ENCODE measurements at regions not wholly inside any gene's neighbourhood (a gene's known extent, or its start where the extent isn't known, plus 50 kb on each side); places are given as distances from the start of the nearest gene placed in this dataset.
A peak's percentile ranks its signal among the peaks of the same experiment; 100 is the strongest.

DNA sequence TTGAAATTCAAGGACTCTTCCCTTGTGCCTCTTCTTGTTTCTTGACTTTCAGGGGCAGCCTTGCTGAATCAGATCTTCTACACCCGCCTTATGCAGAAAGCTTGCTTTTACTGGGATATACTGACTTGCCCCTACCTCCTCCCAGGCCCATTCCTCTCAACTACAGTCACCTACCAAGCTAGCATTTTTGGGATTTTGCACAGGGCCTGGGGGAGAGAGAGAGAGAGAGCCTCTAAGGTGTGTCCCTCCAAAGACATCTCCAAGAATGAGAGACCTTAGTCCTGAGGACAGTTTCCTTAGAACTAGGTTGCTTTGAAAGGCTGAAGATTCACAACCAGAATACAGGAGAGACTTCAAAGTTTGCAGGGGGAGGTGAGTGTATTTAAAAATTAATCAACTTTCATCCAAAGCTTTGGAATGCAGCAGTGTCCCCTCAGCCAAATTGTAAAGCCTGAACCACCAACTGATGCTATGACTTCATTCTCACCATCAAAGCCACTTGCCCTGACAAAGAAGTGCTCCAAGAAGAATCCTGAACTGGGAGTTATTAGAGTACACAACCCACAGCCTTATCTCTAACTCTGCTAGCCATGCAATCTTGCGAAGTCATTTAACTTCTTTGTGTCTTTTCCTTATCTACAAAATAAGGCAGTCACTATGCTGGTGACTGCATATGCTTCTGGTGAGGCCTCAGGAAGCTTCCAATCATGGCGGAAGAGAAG is 96.1 kb upstream of the EGLN3 start:
- H3K9me3 Mint-ChIP-seq = peaks cover 14% of the 10 kb centered on the region
- peaks cover 20% of the 10 kb centered on the region for H3K36me3 Mint-ChIP-seq (ENCODE audit: low read depth)
- H3K4me3 Mint-ChIP-seq = peak overlapping the region; percentile 51
- no peaks in the 10 kb centered on the region for H3K27me3 Mint-ChIP-seq
- intact Hi-C loops (cut with micrococcal nuclease) = loop anchor here (10.0 kb wide), 1 partner anchor 48 kb away; no protein-coding TSS in a partner anchor
- peak; percentile 66 for DNase-seq
- H3K4me1 Mint-ChIP-seq = peaks cover 65% of the 10 kb centered on the region
- peak overlapping the region; percentile 39 for H3K27ac Mint-ChIP-seq

DNA sequence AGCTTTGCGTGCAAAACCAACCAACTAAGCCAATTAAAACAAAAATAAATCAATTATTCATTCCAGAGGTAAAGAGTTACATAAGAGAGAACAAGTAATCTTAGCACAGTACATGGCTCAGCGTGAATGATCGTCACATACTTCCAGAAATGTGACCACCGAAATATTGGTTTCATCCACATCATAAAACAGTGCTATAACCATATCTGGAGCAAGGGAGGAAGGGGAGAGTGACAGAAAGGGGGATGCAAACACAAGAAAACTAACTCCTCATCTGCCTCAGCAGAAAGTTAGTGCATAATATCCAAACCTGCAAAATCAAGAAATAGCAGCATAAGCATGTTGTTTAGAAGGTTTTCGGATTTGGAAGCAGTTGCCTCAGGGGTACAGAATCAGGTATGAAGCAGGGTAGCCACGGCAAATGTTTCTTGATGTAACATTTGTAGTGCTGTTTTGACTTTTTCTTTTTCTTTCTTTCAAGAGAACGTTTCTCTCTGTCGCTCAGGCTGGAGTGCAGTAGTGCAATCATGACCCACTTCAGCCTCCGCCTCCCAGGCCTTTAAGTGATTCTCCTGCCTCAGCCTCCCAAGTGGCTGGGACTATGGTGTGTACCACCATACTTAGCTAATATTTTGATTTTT is 93.9 kb upstream of the EGLN3 start:
- peaks cover 63% of the 10 kb centered on the region for H3K4me1 Mint-ChIP-seq
- peak overlapping the region; percentile 64 for H3K4me3 Mint-ChIP-seq

DNA sequence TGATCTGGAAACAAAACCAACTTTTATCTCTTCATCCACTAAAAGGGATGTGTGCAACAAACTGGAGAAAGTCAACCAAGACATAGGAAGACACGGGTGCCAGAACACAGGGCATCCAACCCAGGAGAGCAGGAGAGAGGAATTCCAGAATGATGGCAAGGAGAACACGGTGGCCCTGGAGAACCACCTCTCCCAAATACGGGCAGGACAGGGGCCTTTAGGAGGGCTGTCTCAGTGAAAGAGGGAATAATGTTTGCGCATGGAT is 93.4 kb upstream of the EGLN3 start:
- H3K4me3 Mint-ChIP-seq = peak overlapping the region; percentile 64
- intact Hi-C loops (cut with micrococcal nuclease) = loop anchor here (1.0 to 10.0 kb wide), 5 partner anchors 8 to 207 kb away; partner anchors contain the start of gene EGLN3
- DNase-seq = no peak
- peaks cover 13% of the 10 kb centered on the region for H3K36me3 Mint-ChIP-seq (ENCODE audit: low read depth)
- H3K27me3 Mint-ChIP-seq = no peaks in the 10 kb centered on the region
- H3K4me1 Mint-ChIP-seq = peaks cover 63% of the 10 kb centered on the region
- H3K27ac Mint-ChIP-seq = peak overlapping the region; percentile 86
- H3K9me3 Mint-ChIP-seq = peaks cover 11% of the 10 kb centered on the region

More for the DNA sequence above, 93.9 kb upstream of the EGLN3 start:
- Mint-ChIP-seq H3K27ac (peak overlapping the region; percentile 86), H3K9me3 (peaks cover 11% of the 10 kb centered on the region), H3K27me3 (no peaks in the 10 kb centered on the region), H3K36me3 (ENCODE audit: low read depth) (peaks cover 14% of the 10 kb centered on the region)
- intact Hi-C loops (cut with micrococcal nuclease) = loop anchor here (1.0 to 10.0 kb wide), 5 partner anchors 8 to 207 kb away; partner anchors contain the start of gene EGLN3
- no peak for DNase-seq

DNA sequence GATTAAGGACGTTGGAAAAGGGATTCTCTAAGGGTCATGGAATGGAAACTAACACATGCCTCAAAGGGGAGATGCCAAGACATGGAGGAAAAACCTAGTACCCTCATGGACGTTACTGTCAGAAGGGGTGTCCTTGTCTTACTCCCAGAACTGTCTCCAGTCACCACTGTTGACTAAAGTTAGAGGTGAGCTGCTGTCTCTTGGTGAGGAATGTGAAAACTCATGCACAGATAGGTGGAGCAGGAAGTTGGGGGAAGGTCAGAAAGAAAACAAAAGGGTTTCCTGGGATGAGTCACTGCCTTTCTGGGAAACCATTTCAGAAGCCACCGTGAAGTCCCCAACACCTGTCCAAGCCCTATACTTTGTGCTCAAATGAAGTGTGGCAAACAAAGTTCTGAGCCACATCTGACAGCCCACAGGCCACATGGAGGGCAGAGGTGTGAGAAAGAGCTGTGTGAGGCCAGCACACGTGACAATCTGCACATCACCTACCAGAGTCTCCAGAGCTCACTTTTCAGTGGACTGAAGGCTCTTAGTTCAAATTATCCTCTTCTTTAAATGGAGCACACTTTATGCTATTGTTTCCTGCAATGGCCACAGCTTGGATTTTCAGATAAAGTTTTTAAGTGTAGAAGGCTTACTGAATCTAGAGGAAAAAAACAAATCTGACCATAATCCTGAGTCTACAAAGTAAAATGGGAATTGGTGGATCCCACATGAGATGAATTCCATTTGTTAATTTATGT is 92.9 kb upstream of the EGLN3 start:
- peaks cover 63% of the 10 kb centered on the region for H3K4me1 Mint-ChIP-seq
- peaks cover 13% of the 10 kb centered on the region for H3K36me3 Mint-ChIP-seq (ENCODE audit: low read depth)
- peaks cover 11% of the 10 kb centered on the region for H3K9me3 Mint-ChIP-seq
- no peaks in the 10 kb centered on the region for H3K27me3 Mint-ChIP-seq
- H3K4me3 Mint-ChIP-seq = peak overlapping the region; percentile 64
- peak; percentile 97 for DNase-seq
- peak overlapping the region; percentile 86 for H3K27ac Mint-ChIP-seq
- intact Hi-C loops (cut with micrococcal nuclease) = loop anchor here (1.0 to 10.0 kb wide), 7 partner anchors 9 to 206 kb away; partner anchors contain the start of gene EGLN3

DNA sequence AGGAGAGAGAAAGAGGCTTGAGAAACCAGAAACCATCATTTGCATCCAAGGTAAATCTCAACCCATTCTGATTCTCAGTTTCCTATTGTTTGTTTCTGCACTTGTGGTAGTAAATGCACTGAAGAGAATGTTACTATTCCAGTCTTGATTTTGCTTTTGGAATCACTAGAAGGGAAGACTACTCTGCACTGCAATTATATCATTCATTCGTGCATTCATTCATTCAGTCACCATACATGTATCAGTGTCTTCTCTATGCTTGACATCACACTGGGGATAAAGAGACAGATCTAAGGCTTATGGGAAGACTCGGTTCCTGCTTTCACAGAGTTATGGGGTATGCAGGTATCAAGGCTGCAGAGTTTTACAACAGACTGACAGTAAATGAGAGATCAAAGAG is 90.3 kb upstream of the EGLN3 start:
- Mint-ChIP-seq H3K27ac (no peak overlapping the region), H3K9me3 (peaks cover 11% of the 10 kb centered on the region), H3K36me3 (ENCODE audit: low read depth) (peaks cover 12% of the 10 kb centered on the region), H3K4me3 (no peak overlapping the region), H3K4me1 (peaks cover 59% of the 10 kb centered on the region), H3K27me3 (no peaks in the 10 kb centered on the region)
- intact Hi-C loops (cut with micrococcal nuclease) = loop anchor here (5.0 to 10.0 kb wide), 4 partner anchors 54 to 204 kb away; partner anchors contain the start of gene EGLN3
- no peak for DNase-seq

DNA sequence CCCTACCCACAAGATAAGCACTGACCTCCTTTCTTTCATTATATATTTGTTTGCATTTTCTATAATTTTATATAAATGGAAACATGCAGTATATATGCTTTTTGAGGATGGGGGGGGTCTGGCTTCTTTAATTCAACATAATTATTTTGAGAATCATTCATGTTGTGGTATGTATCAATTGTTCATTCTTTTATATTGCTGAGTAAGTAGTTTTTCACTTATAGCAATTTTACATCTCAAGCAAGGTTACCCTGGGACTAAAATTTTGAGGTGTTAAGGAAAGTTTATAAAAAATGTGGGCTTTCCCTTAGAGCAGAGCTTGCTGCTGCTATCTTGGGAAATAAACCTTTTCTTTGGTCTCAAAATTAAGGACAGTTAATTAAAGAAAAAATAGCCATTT is 89.9 kb upstream of the EGLN3 start:
- Mint-ChIP-seq H3K4me1 (peaks cover 59% of the 10 kb centered on the region), H3K9me3 (peaks cover 11% of the 10 kb centered on the region), H3K36me3 (ENCODE audit: low read depth) (peaks cover 15% of the 10 kb centered on the region), H3K27ac (no peak overlapping the region), H3K27me3 (no peaks in the 10 kb centered on the region), H3K4me3 (no peak overlapping the region)
- intact Hi-C loops (cut with micrococcal nuclease) = loop anchor here (5.0 to 10.0 kb wide), 4 partner anchors 54 to 203 kb away; partner anchors contain the start of gene EGLN3
- DNase-seq = no peak

DNA sequence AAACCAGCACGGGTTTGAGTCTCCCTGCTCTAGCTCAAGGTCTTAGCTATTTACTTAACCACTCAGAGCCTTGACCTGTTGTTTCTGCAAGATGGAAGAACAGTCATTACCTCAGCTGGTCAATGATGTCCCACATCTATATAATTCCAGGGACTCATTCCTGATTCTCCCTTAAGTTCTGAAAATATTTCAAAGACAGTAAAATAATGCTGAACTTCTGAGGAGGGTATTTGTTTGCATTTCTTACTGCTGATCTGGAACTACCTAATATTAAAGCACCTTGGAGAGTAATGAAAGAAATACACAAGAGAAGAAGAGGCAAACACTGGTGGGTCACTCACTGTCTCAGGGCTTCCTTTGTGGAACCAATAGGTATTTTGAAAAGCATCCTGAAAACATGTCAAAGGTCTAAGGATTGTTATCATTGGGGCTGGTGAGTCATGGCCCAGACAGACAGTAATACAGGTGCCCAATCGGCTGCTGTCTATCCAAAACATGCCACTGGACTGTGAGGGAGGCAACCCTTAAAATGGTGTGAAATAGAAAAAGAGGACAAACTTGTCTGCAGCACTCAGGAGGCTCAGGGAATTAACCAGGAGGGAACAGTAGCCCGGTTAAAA is 88.7 kb upstream of the EGLN3 start:
- H3K36me3 Mint-ChIP-seq (ENCODE audit: low read depth) = peaks cover 15% of the 10 kb centered on the region
- H3K27ac Mint-ChIP-seq = no peak overlapping the region
- peaks cover 54% of the 10 kb centered on the region for H3K4me1 Mint-ChIP-seq
- peaks cover 11% of the 10 kb centered on the region for H3K9me3 Mint-ChIP-seq
- intact Hi-C loops (cut with micrococcal nuclease) = loop anchor here (5.0 to 10.0 kb wide), 4 partner anchors 55 to 202 kb away; partner anchors contain the start of gene EGLN3
- no peak for DNase-seq
- H3K27me3 Mint-ChIP-seq = no peaks in the 10 kb centered on the region
- no peak overlapping the region for H3K4me3 Mint-ChIP-seq

DNA sequence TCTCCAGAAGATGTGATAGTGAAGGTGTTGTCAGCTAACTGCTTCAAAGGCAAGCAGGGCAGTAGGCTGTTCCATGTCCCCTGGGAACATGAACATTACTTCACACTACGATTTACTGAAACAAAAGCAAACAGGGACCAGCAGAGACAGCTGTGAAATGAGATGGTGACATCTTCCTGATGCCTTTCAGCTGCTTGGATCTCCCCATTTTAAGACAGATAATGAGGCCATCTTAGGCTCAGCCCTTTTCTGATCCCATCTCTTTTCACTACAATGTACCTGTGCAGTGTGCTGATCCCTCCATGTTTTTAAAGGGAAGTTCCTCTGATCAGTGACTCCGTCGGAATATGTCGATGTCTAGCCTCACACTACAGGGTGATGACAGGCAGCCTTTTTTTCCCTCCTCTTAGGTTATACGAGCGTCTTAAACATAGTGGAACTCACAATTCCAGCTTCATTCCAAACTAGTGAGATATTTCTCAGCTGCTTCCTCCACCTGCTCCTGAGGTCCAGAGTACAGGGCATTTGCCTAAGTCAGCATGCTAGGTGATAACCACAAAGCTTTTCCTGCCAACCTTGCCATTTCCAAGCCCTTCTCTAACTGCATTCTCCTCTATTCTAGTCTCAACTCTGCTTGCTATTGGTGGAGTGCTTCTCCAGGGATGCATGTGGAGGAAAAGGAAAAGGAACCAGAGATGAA is 87.6 kb upstream of the EGLN3 start:
- Mint-ChIP-seq H3K9me3 (peaks cover 6% of the 10 kb centered on the region), H3K27ac (no peak overlapping the region), H3K36me3 (ENCODE audit: low read depth) (peaks cover 11% of the 10 kb centered on the region), H3K4me1 (peaks cover 43% of the 10 kb centered on the region), H3K4me3 (no peak overlapping the region), H3K27me3 (no peaks in the 10 kb centered on the region)
- intact Hi-C loops (cut with micrococcal nuclease) = no loop called here
- no peak for DNase-seq

DNA sequence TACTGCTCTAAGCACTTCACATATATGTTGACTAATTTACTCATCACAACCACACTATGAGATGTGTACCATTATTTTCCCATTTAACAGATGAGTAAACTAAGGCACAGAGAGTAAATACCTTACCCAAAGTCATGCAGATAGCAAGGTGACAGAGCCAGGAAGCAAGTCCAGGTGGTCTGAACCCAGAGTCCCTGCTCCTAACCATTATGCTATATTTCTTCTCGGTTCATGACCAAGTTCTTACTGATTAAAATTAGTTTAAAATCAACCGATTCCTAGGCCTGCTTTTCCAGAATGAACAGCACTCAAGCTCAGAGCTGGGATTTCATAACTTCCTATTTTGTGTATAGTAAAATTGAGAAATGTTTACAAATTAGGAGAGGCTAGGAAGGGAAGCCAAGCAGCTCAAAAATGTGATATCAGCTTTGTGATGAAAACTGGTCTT is 85.5 kb upstream of the EGLN3 start:
- Mint-ChIP-seq H3K4me1 (peaks cover 28% of the 10 kb centered on the region), H3K27me3 (peaks cover 1% of the 10 kb centered on the region), H3K27ac (no peak overlapping the region), H3K9me3 (peaks cover 11% of the 10 kb centered on the region), H3K36me3 (ENCODE audit: low read depth) (peaks cover 6% of the 10 kb centered on the region), H3K4me3 (no peak overlapping the region)
- no peak for DNase-seq
- intact Hi-C loops (cut with micrococcal nuclease) = no loop called here

DNA sequence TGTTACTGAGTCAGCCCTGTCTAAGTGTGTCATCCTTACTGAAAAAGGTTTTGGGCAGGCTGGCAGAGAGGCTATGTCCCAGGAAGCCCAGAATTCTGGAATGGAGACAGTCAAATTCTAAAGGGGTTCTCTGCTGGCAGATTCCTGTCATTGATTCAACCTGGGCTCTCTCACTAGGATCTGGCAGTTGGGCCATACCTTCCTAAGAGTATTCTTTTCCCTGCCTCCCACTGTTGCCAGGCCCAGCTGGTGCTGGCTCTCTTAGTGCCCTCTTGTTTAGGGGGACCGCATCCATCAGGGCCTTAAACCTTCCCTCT is 85.0 kb upstream of the EGLN3 start:
- Mint-ChIP-seq H3K27me3 (peaks cover 1% of the 10 kb centered on the region), H3K4me1 (peaks cover 25% of the 10 kb centered on the region), H3K4me3 (no peak overlapping the region), H3K36me3 (ENCODE audit: low read depth) (peaks cover 4% of the 10 kb centered on the region), H3K27ac (no peak overlapping the region), H3K9me3 (peaks cover 8% of the 10 kb centered on the region)
- DNase-seq = no peak
- intact Hi-C loops (cut with micrococcal nuclease) = no loop called here

DNA sequence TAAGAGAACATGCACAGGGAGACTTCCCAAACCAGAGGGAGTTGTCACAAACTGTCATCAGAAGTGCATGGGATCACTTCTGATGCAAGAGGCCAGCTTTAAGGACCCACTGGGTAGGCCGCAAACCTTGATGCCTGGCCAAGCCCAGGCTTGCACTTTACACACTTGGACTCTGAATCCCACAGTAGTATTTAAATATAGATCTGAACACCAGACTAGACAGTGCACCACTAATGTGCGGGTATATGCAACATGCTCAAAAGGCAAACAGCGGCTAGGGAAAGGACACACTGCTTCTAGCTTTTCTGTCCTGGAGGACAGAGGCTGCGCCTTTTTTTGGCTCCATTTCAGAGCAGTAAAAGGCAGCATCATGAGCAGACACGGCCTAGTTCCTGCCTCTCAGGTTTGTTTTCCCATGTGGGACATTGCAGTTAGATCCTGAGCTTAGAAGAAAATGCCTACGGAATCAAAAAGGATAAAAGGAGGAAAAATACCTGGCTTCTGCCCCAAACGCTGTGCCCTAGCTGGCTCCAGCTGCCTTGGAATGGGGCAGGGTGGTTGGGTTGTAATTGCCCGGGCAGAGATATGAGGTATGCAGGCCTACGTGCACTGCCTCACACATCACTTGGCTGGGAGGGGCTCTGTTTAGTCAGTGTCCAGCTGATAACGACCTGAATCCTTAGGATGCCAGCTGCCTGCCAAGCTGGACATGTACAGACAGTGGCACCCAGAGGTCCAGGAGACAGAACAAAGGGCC is 84.5 kb upstream of the EGLN3 start:
- H3K9me3 Mint-ChIP-seq = peaks cover 8% of the 10 kb centered on the region
- H3K27ac Mint-ChIP-seq = no peak overlapping the region
- peaks cover 1% of the 10 kb centered on the region for H3K27me3 Mint-ChIP-seq
- peaks cover 4% of the 10 kb centered on the region for H3K36me3 Mint-ChIP-seq (ENCODE audit: low read depth)
- no peak for DNase-seq
- intact Hi-C loops (cut with micrococcal nuclease) = no loop called here
- H3K4me1 Mint-ChIP-seq = peaks cover 23% of the 10 kb centered on the region
- no peak overlapping the region for H3K4me3 Mint-ChIP-seq

DNA sequence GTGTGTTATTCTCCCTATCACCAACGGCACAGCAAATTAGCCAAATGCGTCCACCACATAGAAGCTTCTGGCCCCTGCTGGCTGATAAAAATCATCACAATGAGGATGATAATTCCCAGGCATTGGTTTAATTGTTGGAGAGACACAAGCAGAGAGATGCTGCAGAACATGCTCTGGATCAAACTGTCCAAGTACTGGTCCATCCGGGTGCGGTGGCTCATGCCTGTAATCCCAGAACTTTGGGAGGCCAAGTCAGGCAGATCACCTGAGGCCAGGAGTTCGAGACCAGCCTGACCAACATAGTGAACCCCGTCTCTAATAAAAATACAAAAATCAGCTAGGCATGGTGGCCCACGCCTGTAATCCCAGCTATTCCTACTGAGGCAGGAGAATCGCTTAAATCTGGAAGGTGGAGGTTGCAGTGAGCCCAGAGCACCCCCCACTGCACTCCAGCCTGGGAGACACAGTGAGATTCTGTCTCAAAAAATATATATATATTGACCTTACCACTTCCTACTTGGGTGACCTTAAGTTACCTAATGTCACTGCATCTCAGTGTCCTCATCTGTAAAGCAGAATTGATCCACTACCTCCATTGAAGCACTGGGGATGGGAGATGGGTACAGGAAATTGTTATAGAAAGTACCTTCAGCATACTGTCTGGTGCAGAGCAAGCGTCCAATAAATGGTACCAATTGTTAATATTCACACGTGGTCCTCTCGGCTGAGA is 83.7 kb upstream of the EGLN3 start:
- H3K27ac Mint-ChIP-seq = no peak overlapping the region
- peaks cover 1% of the 10 kb centered on the region for H3K27me3 Mint-ChIP-seq
- no peak for DNase-seq

More for the DNA sequence above, 83.7 kb upstream of the EGLN3 start:
- peaks cover 4% of the 10 kb centered on the region for H3K36me3 Mint-ChIP-seq (ENCODE audit: low read depth)
- peaks cover 18% of the 10 kb centered on the region for H3K4me1 Mint-ChIP-seq
- H3K9me3 Mint-ChIP-seq = peaks cover 8% of the 10 kb centered on the region
- no peak overlapping the region for H3K4me3 Mint-ChIP-seq
- intact Hi-C loops (cut with micrococcal nuclease) = no loop called here
